ENCODE measurements at regions not wholly inside any gene's neighbourhood (a gene's known extent, or its start where the extent isn't known, plus 50 kb on each side); places are given as distances from the start of the nearest gene placed in this dataset.
A peak's percentile ranks its signal among the peaks of the same experiment; 100 is the strongest.

GRCh38 chr6:166842607-166843006, 113.7 kb downstream of the RNASET2 start:
- no peak for DNase-seq (ENCODE audit: low read depth in 2 of 2)

- no peak for DNase-seq (ENCODE audit: low read depth in 2 of 2)
These were observed 115.1 kb downstream of the RNASET2 start for GRCh38 chr6:166841216-166841615.

GRCh38 chr6:166839569-166839968, 116.8 kb downstream of the RNASET2 start:
- DNase-seq (ENCODE audit: low read depth in 2 of 2): no peak

GRCh38 chr6:166838987-166839386, 117.4 kb downstream of the RNASET2 start:
- no peak for DNase-seq (ENCODE audit: low read depth in 2 of 2)

- DNase-seq (ENCODE audit: low read depth in 2 of 2): no peak
These were observed 119.3 kb downstream of the RNASET2 start for GRCh38 chr6:166836785-166837718.

GRCh38 chr6:166834049-166834448, 122.3 kb downstream of the RNASET2 start:
- DNase-seq (ENCODE audit: low read depth in 2 of 2): no peak

GRCh38 chr6:166830891-166831363, 125.4 kb downstream of the RNASET2 start:
- DNase-seq (ENCODE audit: low read depth in 2 of 2): no peak

GRCh38 chr6:166830185-166830890, 126.0 kb downstream of the RNASET2 start:
- DNase-seq (ENCODE audit: low read depth in 2 of 2): peak in 1 of 2 donors; percentile 18

GRCh38 chr6:166826264-166826663, 130.1 kb downstream of the RNASET2 start:
- no peak for DNase-seq (ENCODE audit: low read depth in 2 of 2)

GRCh38 chr6:166825553-166826145, 130.7 kb downstream of the RNASET2 start:
- no peak for DNase-seq (ENCODE audit: low read depth in 2 of 2)

GRCh38 chr6:166824880-166825250, 131.5 kb downstream of the RNASET2 start:
- DNase-seq (ENCODE audit: low read depth in 2 of 2): no peak

- DNase-seq (ENCODE audit: low read depth in 2 of 2): no peak
These were observed 132.0 kb downstream of the RNASET2 start for GRCh38 chr6:166824146-166824879.

- no peak for DNase-seq (ENCODE audit: low read depth in 2 of 2)
These were observed 133.7 kb downstream of the RNASET2 start for GRCh38 chr6:166822609-166823008.

GRCh38 chr6:166820483-166820882, 135.9 kb downstream of the RNASET2 start:
- no peak for DNase-seq (ENCODE audit: low read depth in 2 of 2)

- no peak for DNase-seq (ENCODE audit: low read depth in 2 of 2)
These were observed 136.3 kb downstream of the RNASET2 start for GRCh38 chr6:166820070-166820469.

GRCh38 chr6:166815629-166816028, 140.7 kb downstream of the RNASET2 start:
- no peak for DNase-seq (ENCODE audit: low read depth in 2 of 2)

GRCh38 chr6:166814390-166814789, 142.0 kb downstream of the RNASET2 start:
- DNase-seq (ENCODE audit: low read depth in 2 of 2): no peak

- no peak for DNase-seq (ENCODE audit: low read depth in 2 of 2)
These were observed 142.9 kb downstream of the RNASET2 start for GRCh38 chr6:166813461-166813860.

GRCh38 chr6:166810864-166811263, 145.5 kb downstream of the RNASET2 start:
- no peak for DNase-seq (ENCODE audit: low read depth in 2 of 2)

- no peak for DNase-seq (ENCODE audit: low read depth in 2 of 2)
These were observed 146.6 kb downstream of the RNASET2 start for GRCh38 chr6:166809721-166810120.

- no peak for DNase-seq (ENCODE audit: low read depth in 2 of 2)
These were observed 149.2 kb downstream of the RNASET2 start for GRCh38 chr6:166806962-166807757.

Measured in stimulated activated CD4-positive, alpha-beta T cell treated with anti-CD3 and anti-CD28 coated beads, Interleukin-15, amount 100 ng/mL, for 48 hours (primary cell).